ENCODE measurements at regions not wholly inside any gene's neighbourhood (a gene's known extent, or its start where the extent isn't known, plus 50 kb on each side); places are given as distances from the start of the nearest gene placed in this dataset.
"Not testable (repeated sequence)": the region's sequence is repeated elsewhere in the genome, so short reads cannot be mapped to it uniquely, and the experiment has no call there.

GRCh38 chr10:27360581-27361172, 120.1 kb upstream of the ACBD5 start:
- H3K4me1 Mint-ChIP-seq (ENCODE audit: unreplicated experiment), result no peaks in the 10 kb centered on the region
- no peak overlapping the region for H3K4me3 Mint-ChIP-seq (ENCODE audit: unreplicated experiment)
- H3K27me3 Mint-ChIP-seq (ENCODE audit: unreplicated experiment), result peaks cover 1% of the 10 kb centered on the region
- TF ChIP-seq, protein P1, sequence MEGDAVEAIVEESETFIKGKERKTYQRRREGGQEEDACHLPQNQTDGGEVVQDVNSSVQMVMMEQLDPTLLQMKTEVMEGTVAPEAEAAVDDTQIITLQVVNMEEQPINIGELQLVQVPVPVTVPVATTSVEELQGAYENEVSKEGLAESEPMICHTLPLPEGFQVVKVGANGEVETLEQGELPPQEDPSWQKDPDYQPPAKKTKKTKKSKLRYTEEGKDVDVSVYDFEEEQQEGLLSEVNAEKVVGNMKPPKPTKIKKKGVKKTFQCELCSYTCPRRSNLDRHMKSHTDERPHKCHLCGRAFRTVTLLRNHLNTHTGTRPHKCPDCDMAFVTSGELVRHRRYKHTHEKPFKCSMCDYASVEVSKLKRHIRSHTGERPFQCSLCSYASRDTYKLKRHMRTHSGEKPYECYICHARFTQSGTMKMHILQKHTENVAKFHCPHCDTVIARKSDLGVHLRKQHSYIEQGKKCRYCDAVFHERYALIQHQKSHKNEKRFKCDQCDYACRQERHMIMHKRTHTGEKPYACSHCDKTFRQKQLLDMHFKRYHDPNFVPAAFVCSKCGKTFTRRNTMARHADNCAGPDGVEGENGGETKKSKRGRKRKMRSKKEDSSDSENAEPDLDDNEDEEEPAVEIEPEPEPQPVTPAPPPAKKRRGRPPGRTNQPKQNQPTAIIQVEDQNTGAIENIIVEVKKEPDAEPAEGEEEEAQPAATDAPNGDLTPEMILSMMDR (IDR thresholded peaks at IDR 0.05; ENCODE audit: unreplicated experiment), result peak; percentile 83
- peak; percentile 83 for DNase-seq (ENCODE audit: low spot score)
- no peak overlapping the region for H3K27ac Mint-ChIP-seq (ENCODE audit: unreplicated experiment)
- no peaks in the 10 kb centered on the region for H3K36me3 Mint-ChIP-seq (ENCODE audit: low read depth, unreplicated experiment)
- H3K9me3 Mint-ChIP-seq (ENCODE audit: unreplicated experiment), result no peaks in the 10 kb centered on the region

DNA sequence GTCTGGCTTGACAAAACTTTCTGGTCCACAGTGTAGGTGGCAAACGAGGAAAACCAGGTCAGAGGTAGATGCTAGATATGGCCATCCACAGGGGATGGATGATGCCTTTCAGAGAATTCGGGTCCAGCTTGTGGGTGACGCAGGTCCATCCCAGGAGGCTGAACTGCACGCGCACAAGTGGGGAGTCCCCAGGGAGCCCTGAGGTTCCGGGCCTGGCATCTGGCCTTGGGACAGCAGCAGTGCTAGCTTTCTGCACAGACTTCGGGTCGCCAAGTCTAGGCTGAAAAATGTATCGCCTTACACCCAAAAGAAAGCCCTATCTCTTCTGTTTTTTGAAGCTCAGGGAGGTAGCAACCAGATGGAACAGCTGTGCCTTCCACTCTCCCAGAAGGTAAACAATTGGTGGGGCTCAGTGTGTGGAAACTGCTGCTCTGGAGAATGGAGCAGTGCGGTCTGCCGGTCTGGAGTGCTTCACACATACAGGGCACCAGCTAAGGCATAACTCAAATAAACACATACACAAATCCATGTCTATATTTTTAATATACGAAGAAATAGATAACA, 119.3 kb upstream of the ACBD5 start:
- TF ChIP-seq, protein P1 (IDR thresholded peaks at IDR 0.05; ENCODE audit: unreplicated experiment), result no peak

DNA sequence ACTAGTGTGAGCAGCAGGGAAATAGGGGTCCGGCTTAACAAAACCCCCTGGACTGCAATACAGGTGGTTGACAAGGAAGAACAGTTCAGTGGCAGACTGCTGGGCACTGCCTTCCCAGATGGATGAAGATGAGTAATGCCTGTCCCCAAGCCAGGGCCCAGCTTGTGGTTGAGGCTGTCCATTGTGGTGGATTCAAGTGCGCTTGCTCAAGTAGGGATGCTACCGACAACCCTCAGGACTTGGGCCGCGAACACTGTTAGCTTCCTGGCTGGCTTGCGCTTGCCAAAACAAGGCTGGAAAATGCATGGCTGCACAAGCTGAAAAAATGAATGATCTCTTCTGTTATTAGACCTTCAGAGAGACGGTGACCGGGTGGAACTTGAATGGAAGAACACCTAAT, 116.1 kb upstream of the ACBD5 start:
- no peak for DNase-seq (ENCODE audit: low spot score)
- Mint-ChIP-seq H3K9me3 (ENCODE audit: unreplicated experiment) (no peaks in the 10 kb centered on the region), H3K36me3 (ENCODE audit: low read depth, unreplicated experiment) (no peaks in the 10 kb centered on the region), H3K27ac (ENCODE audit: unreplicated experiment) (no peak overlapping the region), H3K27me3 (ENCODE audit: unreplicated experiment) (peaks cover 1% of the 10 kb centered on the region), H3K4me3 (ENCODE audit: unreplicated experiment) (no peak overlapping the region), H3K4me1 (ENCODE audit: unreplicated experiment) (no peaks in the 10 kb centered on the region)
- TF ChIP-seq, protein P1 (IDR thresholded peaks at IDR 0.05; ENCODE audit: unreplicated experiment), result no peak

More for the DNA sequence above, 119.3 kb upstream of the ACBD5 start:
- H3K36me3 Mint-ChIP-seq (ENCODE audit: low read depth, unreplicated experiment), result no peaks in the 10 kb centered on the region
- peaks cover 1% of the 10 kb centered on the region for H3K27me3 Mint-ChIP-seq (ENCODE audit: unreplicated experiment)
- DNase-seq (ENCODE audit: low spot score), result no peak
- H3K4me3 Mint-ChIP-seq (ENCODE audit: unreplicated experiment), result no peak overlapping the region
- H3K27ac Mint-ChIP-seq (ENCODE audit: unreplicated experiment), result no peak overlapping the region
- H3K4me1 Mint-ChIP-seq (ENCODE audit: unreplicated experiment), result no peaks in the 10 kb centered on the region
- H3K9me3 Mint-ChIP-seq (ENCODE audit: unreplicated experiment), result no peaks in the 10 kb centered on the region

GRCh38 chr10:27355918-27356573, 115.4 kb upstream of the ACBD5 start:
- no peaks in the 10 kb centered on the region for H3K36me3 Mint-ChIP-seq (ENCODE audit: low read depth, unreplicated experiment)
- no peak for DNase-seq (ENCODE audit: low spot score)

GRCh38 chr10:27354643-27355270, 114.2 kb upstream of the ACBD5 start:
- H3K9me3 Mint-ChIP-seq (ENCODE audit: unreplicated experiment); H3K27ac Mint-ChIP-seq (ENCODE audit: unreplicated experiment): not testable (repeated sequence)

More at GRCh38 chr10:27355918-27356573, 115.4 kb upstream of the ACBD5 start:
- Mint-ChIP-seq H3K4me1 (ENCODE audit: unreplicated experiment) (no peaks in the 10 kb centered on the region), H3K27me3 (ENCODE audit: unreplicated experiment) (peaks cover 1% of the 10 kb centered on the region), H3K27ac (ENCODE audit: unreplicated experiment) (no peak overlapping the region), H3K4me3 (ENCODE audit: unreplicated experiment) (no peak overlapping the region), H3K9me3 (ENCODE audit: unreplicated experiment) (no peaks in the 10 kb centered on the region)
- TF ChIP-seq, protein P1 (IDR thresholded peaks at IDR 0.05; ENCODE audit: unreplicated experiment), result no peak

DNA sequence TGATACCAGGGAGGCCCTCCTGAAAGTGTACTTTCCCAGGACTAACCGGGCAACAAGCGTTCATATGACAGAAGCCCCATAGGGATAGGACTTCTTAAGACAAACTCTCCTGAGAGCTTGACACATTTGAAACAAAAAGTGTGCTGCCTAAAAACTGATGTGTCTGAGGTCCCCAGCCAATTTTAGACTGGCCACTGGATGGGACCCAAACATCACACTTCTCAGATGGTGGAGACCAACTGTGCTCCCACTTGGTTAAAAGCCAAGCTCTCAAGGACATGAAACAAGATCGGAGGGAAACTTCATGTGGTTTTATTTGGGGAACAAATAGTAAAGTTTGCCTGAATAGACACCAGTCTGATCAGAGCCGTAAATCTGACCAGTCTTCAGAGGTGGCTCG, 113.5 kb upstream of the ACBD5 start:
- not testable (repeated sequence) for H3K4me1 Mint-ChIP-seq (ENCODE audit: unreplicated experiment); H3K4me3 Mint-ChIP-seq (ENCODE audit: unreplicated experiment); H3K9me3 Mint-ChIP-seq (ENCODE audit: unreplicated experiment); DNase-seq (ENCODE audit: low spot score); H3K27me3 Mint-ChIP-seq (ENCODE audit: unreplicated experiment); H3K36me3 Mint-ChIP-seq (ENCODE audit: low read depth, unreplicated experiment); H3K27ac Mint-ChIP-seq (ENCODE audit: unreplicated experiment)

More at GRCh38 chr10:27354643-27355270, 114.2 kb upstream of the ACBD5 start:
- not testable (repeated sequence) for H3K4me3 Mint-ChIP-seq (ENCODE audit: unreplicated experiment); H3K4me1 Mint-ChIP-seq (ENCODE audit: unreplicated experiment); H3K27me3 Mint-ChIP-seq (ENCODE audit: unreplicated experiment); H3K36me3 Mint-ChIP-seq (ENCODE audit: low read depth, unreplicated experiment); DNase-seq (ENCODE audit: low spot score)
